ENCODE measurements at regions not wholly inside any gene's neighbourhood (a gene's known extent, or its start where the extent isn't known, plus 50 kb on each side); places are given as distances from the start of the nearest gene placed in this dataset.

DNA sequence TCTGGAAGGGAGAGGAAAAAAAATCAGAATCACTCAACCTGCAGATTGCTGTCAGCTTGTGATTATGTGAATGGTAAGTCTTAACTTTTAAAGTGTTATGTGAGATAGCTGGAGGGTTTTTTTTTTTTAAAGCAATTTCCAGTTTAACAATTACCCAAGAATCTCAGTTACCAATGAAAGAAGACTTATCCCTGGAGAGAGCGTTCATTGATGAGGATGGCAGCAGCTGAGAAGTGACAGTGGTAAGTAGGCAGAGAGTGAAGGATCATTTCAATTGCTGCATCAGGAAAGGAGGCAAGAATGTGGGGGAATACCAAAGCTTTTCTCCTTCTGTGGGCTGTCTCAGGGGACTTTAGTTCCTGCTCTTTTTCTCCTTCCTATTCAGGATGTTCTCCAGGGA, 370.2 kb upstream of the C9orf72 start:
- TF ChIP-seq, protein P1, sequence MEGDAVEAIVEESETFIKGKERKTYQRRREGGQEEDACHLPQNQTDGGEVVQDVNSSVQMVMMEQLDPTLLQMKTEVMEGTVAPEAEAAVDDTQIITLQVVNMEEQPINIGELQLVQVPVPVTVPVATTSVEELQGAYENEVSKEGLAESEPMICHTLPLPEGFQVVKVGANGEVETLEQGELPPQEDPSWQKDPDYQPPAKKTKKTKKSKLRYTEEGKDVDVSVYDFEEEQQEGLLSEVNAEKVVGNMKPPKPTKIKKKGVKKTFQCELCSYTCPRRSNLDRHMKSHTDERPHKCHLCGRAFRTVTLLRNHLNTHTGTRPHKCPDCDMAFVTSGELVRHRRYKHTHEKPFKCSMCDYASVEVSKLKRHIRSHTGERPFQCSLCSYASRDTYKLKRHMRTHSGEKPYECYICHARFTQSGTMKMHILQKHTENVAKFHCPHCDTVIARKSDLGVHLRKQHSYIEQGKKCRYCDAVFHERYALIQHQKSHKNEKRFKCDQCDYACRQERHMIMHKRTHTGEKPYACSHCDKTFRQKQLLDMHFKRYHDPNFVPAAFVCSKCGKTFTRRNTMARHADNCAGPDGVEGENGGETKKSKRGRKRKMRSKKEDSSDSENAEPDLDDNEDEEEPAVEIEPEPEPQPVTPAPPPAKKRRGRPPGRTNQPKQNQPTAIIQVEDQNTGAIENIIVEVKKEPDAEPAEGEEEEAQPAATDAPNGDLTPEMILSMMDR (CRISPR knock-in tag; IDR thresholded peaks at IDR 0.05), result no peak
- TF ChIP-seq RXRA (CRISPR knock-in tag; IDR thresholded peaks at IDR 0.05), result no peak
- no peak for TF ChIP-seq MTA3 (CRISPR knock-in tag; IDR thresholded peaks at IDR 0.05)
- TF ChIP-seq, protein P2, sequence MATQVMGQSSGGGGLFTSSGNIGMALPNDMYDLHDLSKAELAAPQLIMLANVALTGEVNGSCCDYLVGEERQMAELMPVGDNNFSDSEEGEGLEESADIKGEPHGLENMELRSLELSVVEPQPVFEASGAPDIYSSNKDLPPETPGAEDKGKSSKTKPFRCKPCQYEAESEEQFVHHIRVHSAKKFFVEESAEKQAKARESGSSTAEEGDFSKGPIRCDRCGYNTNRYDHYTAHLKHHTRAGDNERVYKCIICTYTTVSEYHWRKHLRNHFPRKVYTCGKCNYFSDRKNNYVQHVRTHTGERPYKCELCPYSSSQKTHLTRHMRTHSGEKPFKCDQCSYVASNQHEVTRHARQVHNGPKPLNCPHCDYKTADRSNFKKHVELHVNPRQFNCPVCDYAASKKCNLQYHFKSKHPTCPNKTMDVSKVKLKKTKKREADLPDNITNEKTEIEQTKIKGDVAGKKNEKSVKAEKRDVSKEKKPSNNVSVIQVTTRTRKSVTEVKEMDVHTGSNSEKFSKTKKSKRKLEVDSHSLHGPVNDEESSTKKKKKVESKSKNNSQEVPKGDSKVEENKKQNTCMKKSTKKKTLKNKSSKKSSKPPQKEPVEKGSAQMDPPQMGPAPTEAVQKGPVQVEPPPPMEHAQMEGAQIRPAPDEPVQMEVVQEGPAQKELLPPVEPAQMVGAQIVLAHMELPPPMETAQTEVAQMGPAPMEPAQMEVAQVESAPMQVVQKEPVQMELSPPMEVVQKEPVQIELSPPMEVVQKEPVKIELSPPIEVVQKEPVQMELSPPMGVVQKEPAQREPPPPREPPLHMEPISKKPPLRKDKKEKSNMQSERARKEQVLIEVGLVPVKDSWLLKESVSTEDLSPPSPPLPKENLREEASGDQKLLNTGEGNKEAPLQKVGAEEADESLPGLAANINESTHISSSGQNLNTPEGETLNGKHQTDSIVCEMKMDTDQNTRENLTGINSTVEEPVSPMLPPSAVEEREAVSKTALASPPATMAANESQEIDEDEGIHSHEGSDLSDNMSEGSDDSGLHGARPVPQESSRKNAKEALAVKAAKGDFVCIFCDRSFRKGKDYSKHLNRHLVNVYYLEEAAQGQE (IDR thresholded peaks at IDR 0.05; ENCODE audit: borderline replicate concordance in 1 of 2, low read depth in 1 of 2, low read length in 2 of 2), result no peak
- TF ChIP-seq ZNF674 (CRISPR knock-in tag; IDR thresholded peaks at IDR 0.05; ENCODE audit: low read depth), result no peak
- no peak for TF ChIP-seq ZFYVE20 (CRISPR knock-in tag; IDR thresholded peaks at IDR 0.05; ENCODE audit: borderline replicate concordance, low read depth)
- no peak for TF ChIP-seq MEF2D (CRISPR knock-in tag; IDR thresholded peaks at IDR 0.05)
- no peak for TF ChIP-seq CREB3 (CRISPR knock-in tag; IDR thresholded peaks at IDR 0.05)
- no peak for TF ChIP-seq NR2C2 (CRISPR knock-in tag; IDR thresholded peaks at IDR 0.05; ENCODE audit: borderline replicate concordance)
- TF ChIP-seq, protein P3, sequence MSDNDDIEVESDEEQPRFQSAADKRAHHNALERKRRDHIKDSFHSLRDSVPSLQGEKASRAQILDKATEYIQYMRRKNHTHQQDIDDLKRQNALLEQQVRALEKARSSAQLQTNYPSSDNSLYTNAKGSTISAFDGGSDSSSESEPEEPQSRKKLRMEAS (IDR thresholded peaks at IDR 0.05), result no peak
- no peak for TF ChIP-seq HIVEP1 (CRISPR knock-in tag; IDR thresholded peaks at IDR 0.05)
- TF ChIP-seq, protein P4, sequence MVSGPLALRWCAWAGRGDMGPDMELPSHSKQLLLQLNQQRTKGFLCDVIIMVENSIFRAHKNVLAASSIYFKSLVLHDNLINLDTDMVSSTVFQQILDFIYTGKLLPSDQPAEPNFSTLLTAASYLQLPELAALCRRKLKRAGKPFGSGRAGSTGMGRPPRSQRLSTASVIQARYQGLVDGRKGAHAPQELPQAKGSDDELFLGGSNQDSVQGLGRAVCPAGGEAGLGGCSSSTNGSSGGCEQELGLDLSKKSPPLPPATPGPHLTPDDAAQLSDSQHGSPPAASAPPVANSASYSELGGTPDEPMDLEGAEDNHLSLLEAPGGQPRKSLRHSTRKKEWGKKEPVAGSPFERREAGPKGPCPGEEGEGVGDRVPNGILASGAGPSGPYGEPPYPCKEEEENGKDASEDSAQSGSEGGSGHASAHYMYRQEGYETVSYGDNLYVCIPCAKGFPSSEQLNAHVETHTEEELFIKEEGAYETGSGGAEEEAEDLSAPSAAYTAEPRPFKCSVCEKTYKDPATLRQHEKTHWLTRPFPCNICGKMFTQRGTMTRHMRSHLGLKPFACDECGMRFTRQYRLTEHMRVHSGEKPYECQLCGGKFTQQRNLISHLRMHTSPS (CRISPR knock-in tag; IDR thresholded peaks at IDR 0.05; ENCODE audit: low read depth), result no peak
- TF ChIP-seq RFX5 (IDR thresholded peaks at IDR 0.05; ENCODE audit: low read depth, low read length), result no peak
- TF ChIP-seq NR3C1 (CRISPR knock-in tag; IDR thresholded peaks at IDR 0.05), result no peak
